ENCODE measurements at regions not wholly inside any gene's neighbourhood (a gene's known extent, or its start where the extent isn't known, plus 50 kb on each side); places are given as distances from the start of the nearest gene placed in this dataset.
"Not testable (repeated sequence)": the region's sequence is repeated elsewhere in the genome, so short reads cannot be mapped to it uniquely, and the experiment has no call there.

GRCh38 chr18:59848002-59848401 lies 51.8 kb upstream of the PMAIP1 start:
- no peak for DNase-seq (ENCODE audit: low spot score)
- Histone ChIP-seq H3K4me3 (no peak overlapping the region), H3K9me3 (no peaks in the 10 kb centered on the region), H3K27me3 (replicated peaks; ENCODE audit: insufficient read depth) (no peaks in the 10 kb centered on the region), H3K4me1 (replicated peaks) (no peaks in the 10 kb centered on the region), H3K36me3 (no peaks in the 10 kb centered on the region), H3K27ac (no peak overlapping the region)
- intact Hi-C loops (cut with DNase I), result no loop called here
- 76% methylated on average over 4 of the region's 4 CpGs for WGBS
- no peak for TF ChIP-seq CTCF (IDR thresholded peaks at IDR 0.05)
- no peak for TF ChIP-seq POLR2AphosphoS5 (IDR thresholded peaks at IDR 0.05)
- no peak for TF ChIP-seq POLR2A (IDR thresholded peaks at IDR 0.05)

- intact Hi-C loops (cut with DNase I); DNase-seq (ENCODE audit: low spot score); H3K4me1 ChIP-seq (replicated peaks); H3K27ac ChIP-seq; H3K9me3 ChIP-seq; H3K27me3 ChIP-seq (replicated peaks; ENCODE audit: insufficient read depth); H3K4me3 ChIP-seq; H3K36me3 ChIP-seq: not testable (repeated sequence)
- whole genome bisulfite sequencing, result 82% methylated on average over 5 of the region's 5 CpGs
Observed at GRCh38 chr18:59847491-59847846, 52.3 kb upstream of the PMAIP1 start.

- Histone ChIP-seq H3K27ac (no peak overlapping the region), H3K9me3 (no peaks in the 10 kb centered on the region), H3K4me1 (replicated peaks) (no peaks in the 10 kb centered on the region), H3K36me3 (no peaks in the 10 kb centered on the region), H3K4me3 (no peak overlapping the region), H3K27me3 (replicated peaks; ENCODE audit: insufficient read depth) (no peaks in the 10 kb centered on the region)
- TF ChIP-seq POLR2AphosphoS5 (IDR thresholded peaks at IDR 0.05) (no peak), CTCF (IDR thresholded peaks at IDR 0.05) (no peak), POLR2A (IDR thresholded peaks at IDR 0.05) (no peak)
- intact Hi-C loops (cut with DNase I), result no loop called here
- WGBS, result 73% methylated on average over 9 of the region's 9 CpGs
- DNase-seq (ENCODE audit: low spot score), result no peak
Observed at GRCh38 chr18:59846814-59847490, 52.8 kb upstream of the PMAIP1 start.

DNA sequence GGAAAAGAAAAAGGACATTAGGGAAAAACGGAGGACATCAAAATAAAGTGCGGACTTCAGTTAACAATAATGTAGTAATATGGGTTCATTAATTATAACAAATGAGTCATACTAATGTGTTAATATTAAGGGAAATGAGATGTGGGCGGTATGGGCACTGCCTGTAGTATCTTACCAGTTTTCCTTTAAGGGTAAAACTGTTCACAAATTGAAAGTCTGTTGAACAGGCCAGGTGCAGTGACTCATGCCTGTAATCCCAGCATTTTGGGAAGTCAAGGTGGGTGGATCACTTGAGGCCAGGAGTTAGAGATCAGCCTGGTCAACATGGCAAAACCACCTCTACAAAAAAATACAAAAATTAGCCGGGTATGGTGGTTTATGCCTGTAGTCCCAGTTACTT lies 56.8 kb upstream of the PMAIP1 start:
- WGBS, result 95% methylated on average over 4 of the region's 4 CpGs
- DNase-seq (ENCODE audit: low spot score), result no peak
- no peak overlapping the region for H3K4me3 ChIP-seq
- H3K9me3 ChIP-seq, result no peaks in the 10 kb centered on the region
- no peaks in the 10 kb centered on the region for H3K4me1 ChIP-seq (replicated peaks)
- intact Hi-C loops (cut with DNase I), result no loop called here
- TF ChIP-seq CTCF (IDR thresholded peaks at IDR 0.05), result no peak
- TF ChIP-seq POLR2AphosphoS5 (IDR thresholded peaks at IDR 0.05), result no peak
- TF ChIP-seq POLR2A (IDR thresholded peaks at IDR 0.05), result no peak
- no peaks in the 10 kb centered on the region for H3K36me3 ChIP-seq
- H3K27ac ChIP-seq, result no peak overlapping the region
- H3K27me3 ChIP-seq (replicated peaks; ENCODE audit: insufficient read depth), result no peaks in the 10 kb centered on the region

DNA sequence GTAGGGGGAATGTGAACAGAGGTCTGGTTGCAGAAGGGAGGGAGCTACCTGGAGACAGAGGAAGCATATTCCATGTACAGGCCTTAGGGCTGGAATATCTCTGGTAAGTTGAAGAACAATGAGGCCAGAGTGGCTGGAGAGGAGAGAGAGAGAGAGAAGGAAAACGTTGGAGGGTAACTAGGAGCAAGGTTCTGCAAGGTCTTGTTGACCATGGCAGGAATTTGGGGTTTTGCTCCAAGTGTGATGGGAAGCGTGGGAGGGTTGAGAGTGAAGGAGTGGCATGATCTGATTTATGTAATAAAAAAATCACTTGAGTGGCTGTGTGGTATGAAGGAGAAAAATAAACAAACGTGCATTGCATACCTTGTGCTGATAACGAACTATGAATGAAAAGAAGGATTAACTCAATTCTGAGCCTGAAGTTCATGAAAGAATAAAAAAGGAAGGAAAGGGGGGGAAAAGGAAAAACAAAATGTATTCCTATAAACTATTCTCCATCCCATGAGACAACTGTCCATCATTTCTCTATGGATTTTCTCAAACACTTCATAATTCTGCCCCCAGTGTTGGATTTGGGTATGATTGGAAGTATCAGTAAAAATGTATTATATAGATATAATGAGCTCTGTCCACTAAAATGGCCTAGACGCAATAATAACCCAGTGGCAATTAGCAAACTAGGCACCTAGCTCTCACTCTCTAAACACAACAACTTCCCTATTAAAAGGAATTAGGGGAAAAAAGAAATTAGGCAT lies 59.7 kb upstream of the PMAIP1 start:
- intact Hi-C loops (cut with DNase I), result no loop called here
- Histone ChIP-seq H3K9me3 (no peaks in the 10 kb centered on the region), H3K36me3 (no peaks in the 10 kb centered on the region), H3K27me3 (replicated peaks; ENCODE audit: insufficient read depth) (no peaks in the 10 kb centered on the region), H3K27ac (no peak overlapping the region), H3K4me1 (replicated peaks) (no peaks in the 10 kb centered on the region), H3K4me3 (no peak overlapping the region)
- DNase-seq (ENCODE audit: low spot score), result no peak
- 50% methylated on average over 5 of the region's 5 CpGs for WGBS
- TF ChIP-seq CTCF (IDR thresholded peaks at IDR 0.05) (no peak), POLR2AphosphoS5 (IDR thresholded peaks at IDR 0.05) (no peak), POLR2A (IDR thresholded peaks at IDR 0.05) (no peak)
